ENCODE measurements at regions not wholly inside any gene's neighbourhood (a gene's known extent, or its start where the extent isn't known, plus 50 kb on each side); places are given as distances from the start of the nearest gene placed in this dataset.

- H3K36me3 ChIP-seq = no peaks in the 10 kb centered on the region
- no peaks in the 10 kb centered on the region for H3K27me3 ChIP-seq
- H3K4me3 ChIP-seq = no peak overlapping the region
- no peaks in the 10 kb centered on the region for H3K4me1 ChIP-seq
- H3K27ac ChIP-seq = no peak overlapping the region
- TF ChIP-seq CTCF (IDR thresholded peaks at IDR 0.05) = no peak
- H3K9me3 ChIP-seq = no peaks in the 10 kb centered on the region
- DNase-seq = no peak
- intact Hi-C loops (cut with DNase I; ENCODE audit: low total_unique reads) = no loop called here
These were observed 933.8 kb downstream of the REEP3 start for GRCh38 chr10:64454962-64455361.

DNA sequence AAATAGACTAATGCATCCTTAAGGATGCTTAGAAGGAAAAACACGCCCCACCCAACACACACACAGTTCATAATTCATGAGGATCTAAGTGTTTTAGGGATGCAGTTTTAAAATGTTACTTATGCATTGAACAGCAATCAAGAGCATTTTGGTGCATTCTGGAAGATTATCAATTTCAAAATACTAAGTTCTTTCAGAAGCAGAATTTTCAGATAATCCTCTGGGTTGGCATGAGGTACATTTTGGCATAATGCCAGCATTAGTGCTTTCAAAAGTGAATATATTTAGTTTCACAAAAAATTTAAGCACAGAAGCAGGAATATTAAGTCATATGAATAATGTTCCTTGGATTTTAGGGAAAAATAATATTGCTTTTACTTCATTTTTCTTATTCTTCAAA, 937.1 kb downstream of the REEP3 start:
- intact Hi-C loops (cut with DNase I; ENCODE audit: low total_unique reads) = no loop called here
- no peaks in the 10 kb centered on the region for H3K9me3 ChIP-seq
- H3K4me1 ChIP-seq = no peaks in the 10 kb centered on the region
- H3K27ac ChIP-seq = no peak overlapping the region
- no peak for TF ChIP-seq CTCF (IDR thresholded peaks at IDR 0.05)
- H3K4me3 ChIP-seq = no peak overlapping the region
- H3K27me3 ChIP-seq = no peaks in the 10 kb centered on the region
- H3K36me3 ChIP-seq = no peaks in the 10 kb centered on the region
- DNase-seq = no peak

GRCh38 chr10:64463406-64463805, 942.2 kb downstream of the REEP3 start:
- H3K4me3 ChIP-seq = no peak overlapping the region

GRCh38 chr10:64465653-64466052, 944.5 kb downstream of the REEP3 start:
- TF ChIP-seq CTCF (IDR thresholded peaks at IDR 0.05) = no peak
- Histone ChIP-seq H3K27me3 (no peaks in the 10 kb centered on the region), H3K4me3 (no peak overlapping the region), H3K36me3 (no peaks in the 10 kb centered on the region), H3K9me3 (peaks cover 0 to 4% (median 0%) of the 10 kb centered on the region in 3 donors), H3K4me1 (no peaks in the 10 kb centered on the region), H3K27ac (no peak overlapping the region)
- no peak for DNase-seq
- intact Hi-C loops (cut with DNase I; ENCODE audit: low total_unique reads) = no loop called here

More at GRCh38 chr10:64463406-64463805, 942.2 kb downstream of the REEP3 start:
- Histone ChIP-seq H3K27me3 (no peaks in the 10 kb centered on the region), H3K27ac (no peak overlapping the region), H3K4me1 (no peaks in the 10 kb centered on the region), H3K9me3 (peaks cover 0 to 4% (median 0%) of the 10 kb centered on the region in 3 donors), H3K36me3 (no peaks in the 10 kb centered on the region)
- intact Hi-C loops (cut with DNase I; ENCODE audit: low total_unique reads) = no loop called here
- TF ChIP-seq CTCF (IDR thresholded peaks at IDR 0.05) = no peak
- no peak for DNase-seq

- Histone ChIP-seq H3K27me3 (no peaks in the 10 kb centered on the region), H3K9me3 (peaks cover 0 to 4% (median 0%) of the 10 kb centered on the region in 3 donors), H3K4me1 (no peaks in the 10 kb centered on the region), H3K27ac (no peak overlapping the region), H3K36me3 (no peaks in the 10 kb centered on the region), H3K4me3 (no peak overlapping the region)
- no peak for DNase-seq
- intact Hi-C loops (cut with DNase I; ENCODE audit: low total_unique reads) = no loop called here
- no peak for TF ChIP-seq CTCF (IDR thresholded peaks at IDR 0.05)
These were observed 947.0 kb downstream of the REEP3 start for GRCh38 chr10:64468219-64468618.

DNA sequence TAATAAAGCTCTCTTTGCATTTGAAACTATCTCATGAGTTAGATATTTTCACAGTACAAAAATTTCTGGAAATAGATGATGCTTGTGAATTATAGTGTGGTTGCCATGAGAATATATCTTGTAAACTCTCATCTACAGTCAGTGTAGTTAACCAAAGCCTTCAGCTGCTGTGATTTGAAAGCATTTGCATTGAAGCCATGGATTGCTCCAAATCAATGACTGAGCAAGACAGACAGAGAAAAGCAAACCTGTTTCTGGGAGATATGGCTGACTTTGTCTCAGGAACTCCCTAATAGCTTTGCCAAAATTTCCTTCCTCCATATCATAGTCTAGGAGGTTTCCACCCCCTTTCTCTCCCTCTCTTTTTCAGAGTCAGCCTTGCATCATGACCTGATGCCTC, 955.3 kb downstream of the REEP3 start:
- no peaks in the 10 kb centered on the region for H3K36me3 ChIP-seq
- H3K4me1 ChIP-seq = no peaks in the 10 kb centered on the region
- no peak for DNase-seq
- H3K27ac ChIP-seq = no peak overlapping the region
- H3K9me3 ChIP-seq = no peaks in the 10 kb centered on the region
- no peak overlapping the region for H3K4me3 ChIP-seq
- intact Hi-C loops (cut with DNase I; ENCODE audit: low total_unique reads) = no loop called here
- no peaks in the 10 kb centered on the region for H3K27me3 ChIP-seq
- TF ChIP-seq CTCF (IDR thresholded peaks at IDR 0.05) = no peak
